Kidney (tissue), 13 donors: ENCODE measurements at regions not wholly inside any gene's neighbourhood (a gene's known extent, or its start where the extent isn't known, plus 50 kb on each side); places are given as distances from the start of the nearest gene placed in this dataset.

Experiments
- DNase-seq, 5 donors: peaks; one replicate each; pipeline ENCODE4 v3.0.0-alpha.2; 2013 to 2020
- FAIRE-seq: peaks from 2 replicates; lab custom pipeline; 2012; peaks lifted over from hg19 to GRCh38; lab: Jason Lieb, UNC
- H3K27ac ChIP-seq, 2 donors: one replicate each; pipeline ENCODE4 v1.7.0; 2013; ENCODE audit warnings: low read depth in 2 of 2, low read length in 2 of 2, inconsistent platforms in 1 of 2
- H3K27me3 ChIP-seq: one replicate; pipeline ENCODE4 v1.7.1; 2013; ENCODE audit warnings: low read length, inconsistent platforms; ENCODE audit not compliant: control insufficient read depth, insufficient read depth
- H3K36me3 ChIP-seq, 3 donors: one replicate each; pipeline versions ENCODE4 v1.7.0 to v1.7.1; 2013; ENCODE audit warnings: low read length in 3 of 3, control low read depth in 1 of 3, inconsistent platforms in 1 of 3; ENCODE audit not compliant: insufficient read depth in 3 of 3, control insufficient read depth in 2 of 3
- H3K4me1 ChIP-seq, 3 donors: one replicate each; pipeline versions ENCODE4 v1.7.0 to v1.7.1; 2013; ENCODE audit warnings: low read length in 3 of 3, inconsistent platforms in 1 of 3, low read depth in 1 of 3; ENCODE audit not compliant: control insufficient read depth in 2 of 3, insufficient read depth in 2 of 3
- H3K4me3 ChIP-seq, 3 donors: one replicate each; pipeline versions ENCODE4 v1.7.0 to v1.8.1; 2013; ENCODE audit warnings: low read length in 3 of 3, control low read depth in 1 of 3, inconsistent platforms in 1 of 3
- H3K9ac ChIP-seq, 3 donors: one replicate each; pipeline versions ENCODE4 v1.7.0 to v1.7.1; 2013; ENCODE audit warnings: low read length in 3 of 3, control low read depth in 1 of 3, inconsistent platforms in 1 of 3
- H3K9me3 ChIP-seq, 3 donors: one replicate each; pipeline versions ENCODE4 v1.7.0 to v1.7.1; 2013; ENCODE audit warnings: low read length in 3 of 3, control low read depth in 1 of 3, inconsistent platforms in 1 of 3; ENCODE audit not compliant: control insufficient read depth in 2 of 3, insufficient read depth in 1 of 3
- intact Hi-C: fragments of 100-400 bp; cut with DNase I; formaldehyde crosslinking; loops from one replicate; pipeline ENCODE4 v1.11.1; 2022
- TF ChIP-seq, protein P1 (sequence below): IDR thresholded peaks from 3 replicates; pipeline ENCODE4 v1.5.1; 2012; ENCODE audit warnings: mild to moderate bottlenecking, moderate library complexity, borderline replicate concordance; ENCODE audit not compliant: insufficient read depth; ENCODE audit errors: extremely low read depth
- donor health status: control.
- donor health status: control.
- donor health status: control.
- donor health status: control.
- donor health status: control.
- donor health status: DM: yes; HTN: yes; CAD: no.
- donor health status: Normal renal cell carcinoma (clear cell type).

DNA sequence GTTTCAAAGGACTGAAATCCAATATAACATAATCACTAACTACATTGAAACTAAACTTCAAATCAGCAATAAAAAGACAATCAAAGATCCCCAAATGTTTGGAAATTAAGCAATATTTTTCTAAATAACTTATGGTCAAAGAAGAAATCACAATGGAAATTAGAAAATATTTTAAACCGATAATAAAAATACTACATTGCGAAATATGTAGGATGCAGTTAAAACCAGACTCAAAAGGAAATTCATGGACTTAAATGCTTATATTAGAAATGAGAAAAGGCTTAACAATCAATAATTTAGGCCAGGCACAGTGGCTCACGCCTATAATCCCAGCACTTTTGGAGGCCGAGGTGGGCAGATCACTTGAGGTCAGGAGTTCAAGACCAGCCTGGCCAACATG, 79.0 kb upstream of the HAAO start:
- H3K4me1 ChIP-seq: peaks cover 4 to 23% (median 10%) of the 10 kb centered on the region in 3 donors
- H3K9me3 ChIP-seq: peaks cover 0 to 10% (median 0%) of the 10 kb centered on the region in 3 donors
- DNase-seq (no peak), FAIRE-seq (no peak)
- no peak overlapping the region for H3K9ac ChIP-seq
- TF ChIP-seq, protein P1, sequence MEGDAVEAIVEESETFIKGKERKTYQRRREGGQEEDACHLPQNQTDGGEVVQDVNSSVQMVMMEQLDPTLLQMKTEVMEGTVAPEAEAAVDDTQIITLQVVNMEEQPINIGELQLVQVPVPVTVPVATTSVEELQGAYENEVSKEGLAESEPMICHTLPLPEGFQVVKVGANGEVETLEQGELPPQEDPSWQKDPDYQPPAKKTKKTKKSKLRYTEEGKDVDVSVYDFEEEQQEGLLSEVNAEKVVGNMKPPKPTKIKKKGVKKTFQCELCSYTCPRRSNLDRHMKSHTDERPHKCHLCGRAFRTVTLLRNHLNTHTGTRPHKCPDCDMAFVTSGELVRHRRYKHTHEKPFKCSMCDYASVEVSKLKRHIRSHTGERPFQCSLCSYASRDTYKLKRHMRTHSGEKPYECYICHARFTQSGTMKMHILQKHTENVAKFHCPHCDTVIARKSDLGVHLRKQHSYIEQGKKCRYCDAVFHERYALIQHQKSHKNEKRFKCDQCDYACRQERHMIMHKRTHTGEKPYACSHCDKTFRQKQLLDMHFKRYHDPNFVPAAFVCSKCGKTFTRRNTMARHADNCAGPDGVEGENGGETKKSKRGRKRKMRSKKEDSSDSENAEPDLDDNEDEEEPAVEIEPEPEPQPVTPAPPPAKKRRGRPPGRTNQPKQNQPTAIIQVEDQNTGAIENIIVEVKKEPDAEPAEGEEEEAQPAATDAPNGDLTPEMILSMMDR: no peak
- H3K27me3 ChIP-seq: no peaks in the 10 kb centered on the region
- intact Hi-C loops: no loop called here
- no peaks in the 10 kb centered on the region for H3K36me3 ChIP-seq
- no peak overlapping the region for H3K27ac ChIP-seq
- no peak overlapping the region for H3K4me3 ChIP-seq

DNA sequence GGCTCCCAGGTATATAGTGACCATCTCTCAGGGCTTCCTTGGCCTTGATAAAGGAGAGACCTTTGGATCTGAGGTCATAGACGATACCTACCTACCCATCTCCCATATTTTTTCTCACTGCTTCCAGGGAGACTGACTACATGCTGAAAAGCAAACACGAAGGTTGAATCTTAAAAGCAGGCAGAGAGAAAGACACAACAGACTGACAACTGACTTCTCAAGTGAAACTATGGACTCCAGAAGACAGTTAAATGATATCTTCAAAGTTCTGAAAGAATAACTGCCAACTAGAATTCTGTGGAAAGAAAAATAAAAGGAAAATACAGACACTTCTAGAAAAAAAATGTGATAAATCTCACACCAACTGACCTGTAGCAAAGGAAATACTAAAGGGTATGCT, 76.5 kb upstream of the HAAO start:
- Histone ChIP-seq H3K9me3 (peaks cover 0 to 10% (median 0%) of the 10 kb centered on the region in 3 donors), H3K4me3 (no peak overlapping the region), H3K27me3 (no peaks in the 10 kb centered on the region), H3K36me3 (no peaks in the 10 kb centered on the region), H3K27ac (no peak overlapping the region), H3K9ac (no peak overlapping the region), H3K4me1 (peaks cover 0 to 5% (median 3%) of the 10 kb centered on the region in 3 donors)
- TF ChIP-seq, protein P1: no peak
- intact Hi-C loops: no loop called here
- no peak for DNase-seq
- no peak for FAIRE-seq

DNA sequence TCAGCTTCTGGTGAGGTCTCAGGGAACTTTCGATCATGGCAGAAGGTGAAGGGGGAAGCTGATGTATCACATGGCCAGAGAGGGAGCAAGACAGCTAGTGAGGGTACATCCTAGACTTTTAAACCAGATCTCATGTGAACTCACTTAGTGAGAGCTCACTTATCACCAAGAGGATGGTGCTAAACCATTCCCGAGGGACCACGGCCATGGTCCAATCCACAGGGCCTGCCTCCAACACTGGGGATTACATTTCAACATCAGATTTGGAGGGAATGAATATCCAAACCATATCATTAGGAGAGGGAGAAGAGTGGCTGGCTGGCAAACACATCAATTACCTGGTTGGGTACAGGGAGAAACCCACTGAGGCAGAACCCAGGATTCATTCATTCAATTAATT, 75.7 kb upstream of the HAAO start:
- DNase-seq (peak in 1 of 5 donors; percentile 9), FAIRE-seq (no peak)
- no peak overlapping the region for H3K9ac ChIP-seq
- no peak overlapping the region for H3K27ac ChIP-seq
- peaks cover 0 to 5% (median 3%) of the 10 kb centered on the region in 3 donors for H3K4me1 ChIP-seq
- peaks cover 0 to 10% (median 0%) of the 10 kb centered on the region in 3 donors for H3K9me3 ChIP-seq
- intact Hi-C loops: no loop called here
- H3K4me3 ChIP-seq: no peak overlapping the region
- TF ChIP-seq, protein P1: no peak
- H3K36me3 ChIP-seq: no peaks in the 10 kb centered on the region
- H3K27me3 ChIP-seq: no peaks in the 10 kb centered on the region
